WTC11 (cell line): ENCODE measurements at regions not wholly inside any gene's neighbourhood (a gene's known extent, or its start where the extent isn't known, plus 50 kb on each side); places are given as distances from the start of the nearest gene placed in this dataset.

Experiments
- ATAC-seq: fragments of 200-7000 bp; cut with Tn5 transposase; 2 replicates; pipeline ENCODE4 v1.10.0; 2021; ENCODE audit warnings: mild to moderate bottlenecking, moderate library complexity
- CTCF ChIA-PET: fragments of 300-600 bp; sonication (Branson Sonifier 250); formaldehyde crosslinking; loops from one replicate; lab custom pipeline; 2021; ENCODE audit warnings: antibody characterized with exemption; lab: Charles Lee
- POLR2A ChIA-PET: fragments of 350-600 bp; sonication (Branson Sonifier 250); formaldehyde crosslinking; loops from one replicate; lab custom pipeline; 2021; ENCODE audit warnings: antibody characterized with exemption; lab: Charles Lee
- DNase-seq: peaks from one replicate; pipeline ENCODE4 v3.0.0; 2021; ENCODE audit warnings: low spot score
- H3K27ac Mint-ChIP-seq: 2 replicates; pipeline ENCODE4 v1.8.0; 2021; ENCODE audit warnings: mixed read lengths
- H3K27me3 Mint-ChIP-seq: 2 replicates; pipeline ENCODE4 v1.8.0; 2021; ENCODE audit warnings: low read depth, mild to moderate bottlenecking, moderate library complexity, mixed read lengths
- H3K36me3 Mint-ChIP-seq: 2 replicates; pipeline ENCODE4 v1.8.0; 2021; ENCODE audit warnings: mixed read lengths
- H3K4me1 Mint-ChIP-seq: 2 replicates; pipeline ENCODE4 v1.8.0; 2022; ENCODE audit warnings: mixed read lengths
- H3K4me3 Mint-ChIP-seq: 2 replicates; pipeline ENCODE4 v1.8.0; 2021; ENCODE audit warnings: mild to moderate bottlenecking, moderate library complexity, mixed read lengths
- H3K9me3 Mint-ChIP-seq: 2 replicates; pipeline ENCODE4 v1.8.0; 2021; ENCODE audit warnings: mixed read lengths
- ATF6 ChIP-seq: sonication (generic); formaldehyde crosslinking; IDR thresholded peaks from 2 replicates; pipeline ENCODE4 v1.8.1; 2023; ENCODE audit warnings: mild to moderate bottlenecking, missing genetic modification reagents
- E2F4 ChIP-seq: sonication (generic); formaldehyde crosslinking; IDR thresholded peaks from 2 replicates; pipeline ENCODE4 v1.8.1; 2022; ENCODE audit warnings: low read depth, mild to moderate bottlenecking, moderate library complexity, missing genetic modification reagents, borderline replicate concordance
- ETV6 ChIP-seq: sonication (generic); formaldehyde crosslinking; IDR thresholded peaks from 2 replicates; pipeline ENCODE4 v1.8.1; 2022; ENCODE audit warnings: mild to moderate bottlenecking, missing genetic modification reagents
- GABPB1 ChIP-seq: sonication (generic); formaldehyde crosslinking; IDR thresholded peaks from 2 replicates; pipeline ENCODE4 v1.8.1; 2023; ENCODE audit warnings: mild to moderate bottlenecking, missing genetic modification reagents
- IRF1 ChIP-seq: sonication (generic); formaldehyde crosslinking; IDR thresholded peaks from 2 replicates; pipeline ENCODE4 v1.8.0; 2023; ENCODE audit warnings: missing genetic modification reagents
- IRF2 ChIP-seq: sonication (generic); formaldehyde crosslinking; IDR thresholded peaks from 2 replicates; pipeline ENCODE4 v1.8.0; 2022; ENCODE audit warnings: low read depth, missing genetic modification reagents, borderline replicate concordance
- MAX ChIP-seq: sonication (generic); formaldehyde crosslinking; IDR thresholded peaks from 2 replicates; pipeline ENCODE4 v1.8.0; 2022; ENCODE audit warnings: mild to moderate bottlenecking, missing genetic modification reagents
- NFATC4 ChIP-seq: fragments of 250-450 bp; sonication (Bioruptor Pico); IDR thresholded peaks from 2 replicates; pipeline ENCODE4 v1.9.0; 2021; ENCODE audit warnings: mild to moderate bottlenecking
- NFYB ChIP-seq: sonication (generic); formaldehyde crosslinking; conservative IDR thresholded peaks from 2 replicates; pipeline ENCODE4 v1.8.0; 2022; ENCODE audit warnings: low read depth, missing genetic modification reagents
- PRDM15 ChIP-seq: sonication (generic); formaldehyde crosslinking; IDR thresholded peaks from 2 replicates; pipeline ENCODE4 v1.8.0; 2022; ENCODE audit warnings: missing genetic modification reagents
- PREB ChIP-seq: sonication (generic); formaldehyde crosslinking; IDR thresholded peaks from 2 replicates; pipeline ENCODE4 v1.8.1; 2022; ENCODE audit warnings: mild to moderate bottlenecking, missing genetic modification reagents, moderate library complexity, borderline replicate concordance
- PRRX2 ChIP-seq: fragments of 250-450 bp; sonication (Bioruptor Pico); IDR thresholded peaks from 2 replicates; pipeline ENCODE4 v1.8.0; 2021; ENCODE audit warnings: mild to moderate bottlenecking
- SMAD3 ChIP-seq: sonication (generic); formaldehyde crosslinking; IDR thresholded peaks from 2 replicates; pipeline ENCODE4 v1.8.0; 2022; ENCODE audit warnings: missing genetic modification reagents, mild to moderate bottlenecking, borderline replicate concordance
- TEAD1 ChIP-seq: sonication (generic); formaldehyde crosslinking; IDR thresholded peaks from 2 replicates; pipeline ENCODE4 v1.8.0; 2022; ENCODE audit warnings: mild to moderate bottlenecking, missing genetic modification reagents
- TEAD4 ChIP-seq: sonication (generic); formaldehyde crosslinking; IDR thresholded peaks from 2 replicates; pipeline ENCODE4 v1.8.0; 2022; ENCODE audit warnings: mild to moderate bottlenecking, missing genetic modification reagents
- USF2 ChIP-seq: sonication (generic); formaldehyde crosslinking; IDR thresholded peaks from 2 replicates; pipeline ENCODE4 v1.8.1; 2023; ENCODE audit warnings: mild to moderate bottlenecking, missing genetic modification reagents, moderate library complexity
- ZNF138 ChIP-seq: sonication (generic); formaldehyde crosslinking; conservative IDR thresholded peaks from 2 replicates; pipeline ENCODE4 v1.8.1; 2022; ENCODE audit warnings: mild to moderate bottlenecking, moderate library complexity, missing genetic modification reagents

GRCh38 chr10:31147210-31147608 is 115.5 kb upstream of the ZNF438 start (continued):
- TF ChIP-seq ATF6 (CRISPR knock-in tag) (no peak), IRF1 (CRISPR knock-in tag) (no peak)
- TF ChIP-seq, all 79 proteins: peak for 0

- H3K4me1 Mint-ChIP-seq, result peaks cover 28% of the 10 kb centered on the region
- H3K27ac Mint-ChIP-seq, result no peak overlapping the region
- peaks cover 5% of the 10 kb centered on the region; the same call in 1 of the 2 replicates for H3K9me3 Mint-ChIP-seq
- H3K4me3 Mint-ChIP-seq, result no peak overlapping the region
- DNase-seq, result no peak
- no peak for ATAC-seq
- ChIA-PET POLR2A (no interaction called here), CTCF (interaction anchor here (0.6 kb wide), 1 partner anchor 275 kb away, joined by 4 read pairs; no protein-coding TSS in a partner anchor)
- H3K27me3 Mint-ChIP-seq, result no peaks in the 10 kb centered on the region; the same call in 1 of the 2 replicates
- TF ChIP-seq ZNF138 (no peak), PRRX2 (CRISPR knock-in tag) (no peak), USF2 (CRISPR knock-in tag) (no peak)
- no peaks in the 10 kb centered on the region for H3K36me3 Mint-ChIP-seq
Observed at GRCh38 chr10:31148951-31149350, 117.3 kb upstream of the ZNF438 start.

- POLR2A ChIA-PET, result no interaction called here
- H3K9me3 Mint-ChIP-seq, result peaks cover 6% of the 10 kb centered on the region; the same call in 1 of the 2 replicates
- no peak for TF ChIP-seq NFYB
- TF ChIP-seq TEAD1, result no peak
- no peak for TF ChIP-seq PREB (CRISPR knock-in tag)
- TF ChIP-seq IRF2 (CRISPR knock-in tag), result no peak
- no peak for TF ChIP-seq TEAD4
- TF ChIP-seq PRDM15 (CRISPR knock-in tag), result no peak
- no peak for TF ChIP-seq GABPB1
- TF ChIP-seq ATF6 (CRISPR knock-in tag), result no peak
- TF ChIP-seq SMAD3 (CRISPR knock-in tag), result no peak
- TF ChIP-seq NFATC4 (CRISPR knock-in tag), result no peak
- TF ChIP-seq ETV6 (CRISPR knock-in tag), result no peak
- TF ChIP-seq MAX (CRISPR knock-in tag), result no peak
- TF ChIP-seq E2F4 (CRISPR knock-in tag), result no peak
Observed at GRCh38 chr10:31149835-31150512, 118.3 kb upstream of the ZNF438 start.

More at GRCh38 chr10:31149835-31150512, 118.3 kb upstream of the ZNF438 start:
- Mint-ChIP-seq H3K27me3 (no peaks in the 10 kb centered on the region; the same call in 1 of the 2 replicates), H3K36me3 (no peaks in the 10 kb centered on the region), H3K4me1 (peaks cover 28% of the 10 kb centered on the region), H3K27ac (no peak overlapping the region), H3K4me3 (no peak overlapping the region)
- CTCF ChIA-PET, result no interaction called here
- ATAC-seq, result no peak
- DNase-seq, result no peak
